Gastroesophageal sphincter (tissue), 3 donors: ENCODE measurements at regions not wholly inside any gene's neighbourhood (a gene's known extent, or its start where the extent isn't known, plus 50 kb on each side); places are given as distances from the start of the nearest gene placed in this dataset.
"Not testable (repeated sequence)": the region's sequence is repeated elsewhere in the genome, so short reads cannot be mapped to it uniquely, and the experiment has no call there.

Source experiments
- EP300 ChIP-seq: sonication (generic); formaldehyde crosslinking; IDR thresholded peaks from one replicate; pipeline ENCODE4 v1.6.1; 2017; ENCODE audit warnings: antibody characterized with exemption, mild to moderate bottlenecking
- POLR2AphosphoS5 ChIP-seq: sonication (generic); formaldehyde crosslinking; IDR thresholded peaks from one replicate; pipeline ENCODE4 v1.6.1; 2017; ENCODE audit warnings: antibody characterized with exemption
- TF ChIP-seq, protein P1 (sequence below), 4 experiments: fragments of 200-600 bp in 2 of 4; fragments of 450-650 bp in 2 of 4; sonication (generic) in 1 of 4; IDR thresholded peaks; one replicate each; pipeline ENCODE4 v1.5.1; 2017 to 2019; ENCODE audit warnings: antibody characterized with exemption in 4 of 4, mild to moderate bottlenecking in 2 of 4, moderate library complexity in 2 of 4

- TF ChIP-seq, protein P1, sequence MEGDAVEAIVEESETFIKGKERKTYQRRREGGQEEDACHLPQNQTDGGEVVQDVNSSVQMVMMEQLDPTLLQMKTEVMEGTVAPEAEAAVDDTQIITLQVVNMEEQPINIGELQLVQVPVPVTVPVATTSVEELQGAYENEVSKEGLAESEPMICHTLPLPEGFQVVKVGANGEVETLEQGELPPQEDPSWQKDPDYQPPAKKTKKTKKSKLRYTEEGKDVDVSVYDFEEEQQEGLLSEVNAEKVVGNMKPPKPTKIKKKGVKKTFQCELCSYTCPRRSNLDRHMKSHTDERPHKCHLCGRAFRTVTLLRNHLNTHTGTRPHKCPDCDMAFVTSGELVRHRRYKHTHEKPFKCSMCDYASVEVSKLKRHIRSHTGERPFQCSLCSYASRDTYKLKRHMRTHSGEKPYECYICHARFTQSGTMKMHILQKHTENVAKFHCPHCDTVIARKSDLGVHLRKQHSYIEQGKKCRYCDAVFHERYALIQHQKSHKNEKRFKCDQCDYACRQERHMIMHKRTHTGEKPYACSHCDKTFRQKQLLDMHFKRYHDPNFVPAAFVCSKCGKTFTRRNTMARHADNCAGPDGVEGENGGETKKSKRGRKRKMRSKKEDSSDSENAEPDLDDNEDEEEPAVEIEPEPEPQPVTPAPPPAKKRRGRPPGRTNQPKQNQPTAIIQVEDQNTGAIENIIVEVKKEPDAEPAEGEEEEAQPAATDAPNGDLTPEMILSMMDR (IDR thresholded peaks at IDR 0.05) = not testable (repeated sequence)
- not testable (repeated sequence) for TF ChIP-seq POLR2AphosphoS5, EP300
Measured at GRCh38 chr10:9855451-9855850, 1162.2 kb upstream of the CELF2 start.
